Caco-2 (cell line): ENCODE measurements at regions not wholly inside any gene's neighbourhood (a gene's known extent, or its start where the extent isn't known, plus 50 kb on each side); places are given as distances from the start of the nearest gene placed in this dataset.

ENCODE experiments used
- BruUV-seq: library from RNA; stranded (reverse); fragments of 400-500 nt; replicated peaks from 2 replicates; lab custom pipeline; 2021; lab: Mats Ljungman, UMichigan
- CTCF ChIA-PET: fragments of 300-600 bp; sonication (Branson Sonifier 250); formaldehyde crosslinking; loops from one replicate; lab custom pipeline; 2022; ENCODE audit warnings: antibody characterized with exemption; lab: Charles Lee
- POLR2A ChIA-PET: fragments of 300-600 bp; sonication (Branson Sonifier 250); formaldehyde crosslinking; loops from one replicate; lab custom pipeline; 2022; ENCODE audit warnings: antibody characterized with exemption; lab: Charles Lee
- DNase-seq, 2 experiments: peaks; one replicate each; pipeline versions ENCODE4 v3.0.0 to v3.0.0-alpha.2; 2020 to 2022
- H3K27me3 ChIP-seq: replicated peaks from 2 replicates; pipeline ENCODE4 v1.6.0; 2011; ENCODE audit warnings: low read length; ENCODE audit not compliant: control insufficient read depth, insufficient read depth
- H3K36me3 ChIP-seq: 2 replicates; pipeline ENCODE4 v1.5.1; 2011; ENCODE audit warnings: low read length; ENCODE audit not compliant: control insufficient read depth, insufficient read depth
- H3K4me1 ChIP-seq: fragments of 250-450 bp; sonication (Bioruptor Pico); 2 replicates; pipeline ENCODE4 v1.5.1; 2020; ENCODE audit warnings: mild to moderate bottlenecking
- H3K4me3 ChIP-seq: 2 replicates; pipeline ENCODE4 v1.5.1; 2011; ENCODE audit warnings: low read depth, mild to moderate bottlenecking, control low read depth, low read length
- H3K9me3 ChIP-seq: fragments of 250-450 bp; sonication (Bioruptor Pico); 2 replicates; pipeline ENCODE4 v1.5.1; 2020; ENCODE audit warnings: mild to moderate bottlenecking, moderate library complexity
- H3K27ac Mint-ChIP-seq: one replicate; pipeline ENCODE4 v1.8.0; 2022; ENCODE audit warnings: mixed read lengths; ENCODE audit not compliant: unreplicated experiment
- H3K27me3 Mint-ChIP-seq: one replicate; pipeline ENCODE4 v1.8.0; 2022; ENCODE audit warnings: mixed read lengths; ENCODE audit not compliant: insufficient read depth, unreplicated experiment
- H3K36me3 Mint-ChIP-seq: one replicate; pipeline ENCODE4 v1.8.0; 2022; ENCODE audit warnings: mild to moderate bottlenecking, mixed read lengths; ENCODE audit not compliant: insufficient read depth, unreplicated experiment
- H3K4me1 Mint-ChIP-seq: one replicate; pipeline ENCODE4 v1.8.0; 2022; ENCODE audit warnings: low read depth, mixed read lengths; ENCODE audit not compliant: unreplicated experiment
- H3K4me3 Mint-ChIP-seq: one replicate; pipeline ENCODE4 v1.8.0; 2022; ENCODE audit warnings: mild to moderate bottlenecking, moderate library complexity, mixed read lengths; ENCODE audit not compliant: unreplicated experiment
- H3K9me3 Mint-ChIP-seq: one replicate; pipeline ENCODE4 v1.8.0; 2022; ENCODE audit warnings: mixed read lengths; ENCODE audit not compliant: unreplicated experiment
- intact Hi-C: fragments of 100-400 bp; cut with micrococcal nuclease; formaldehyde crosslinking; loops from one replicate; pipeline ENCODE4 v1.10.0; 2022; ENCODE audit not compliant: unreplicated experiment
- TF ChIP-seq, protein P1 (sequence below), 2 experiments: fragments of 200-600 bp in 1 of 2; IDR thresholded peaks; 1 replicate in 1 of 2; 2 replicates in 1 of 2; pipeline versions ENCODE4 v1.5.1 to v1.8.0; 2011 to 2022; ENCODE audit warnings: antibody characterized with exemption in 1 of 2, control low read depth in 1 of 2, inconsistent platforms in 1 of 2, low read depth in 1 of 2, low read length in 1 of 2, mild to moderate bottlenecking in 1 of 2, moderate library complexity in 1 of 2; ENCODE audit not compliant: insufficient read depth in 1 of 2, severe bottlenecking in 1 of 2, unreplicated experiment in 1 of 2

DNA sequence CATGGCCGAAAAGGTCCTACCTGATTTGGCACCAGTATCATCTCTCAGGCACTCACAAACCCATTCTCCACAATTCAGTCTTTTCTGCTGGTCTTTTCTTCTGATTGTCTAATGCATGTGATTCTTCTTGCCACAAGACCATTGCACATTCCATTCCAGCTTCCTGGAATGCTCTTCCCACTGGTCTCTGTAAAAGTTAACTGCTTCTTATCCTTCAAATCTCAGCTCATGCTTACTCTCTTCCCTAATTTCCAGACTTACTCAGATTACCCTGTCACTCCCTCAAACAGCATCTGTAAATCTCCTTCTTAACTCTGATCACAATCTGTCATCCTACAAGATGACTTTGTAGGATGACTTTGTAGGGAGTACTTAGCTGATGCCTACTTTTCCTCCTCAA, 320.2 kb downstream of the MAP2K6 start:
- no peak for DNase-seq
- no peaks in the 10 kb centered on the region for H3K27me3 ChIP-seq
- POLR2A ChIA-PET, result no interaction called here
- H3K27me3 Mint-ChIP-seq, result no peaks in the 10 kb centered on the region
- no peaks in the 10 kb centered on the region for H3K36me3 ChIP-seq
- BruUV-seq, result no TSS peak
- intact Hi-C loops, result no loop called here
- no peaks in the 10 kb centered on the region for H3K4me1 ChIP-seq
- CTCF ChIA-PET, result no interaction called here
- no peak overlapping the region for H3K27ac Mint-ChIP-seq
- H3K4me3 Mint-ChIP-seq, result no peak overlapping the region
- TF ChIP-seq, protein P1, sequence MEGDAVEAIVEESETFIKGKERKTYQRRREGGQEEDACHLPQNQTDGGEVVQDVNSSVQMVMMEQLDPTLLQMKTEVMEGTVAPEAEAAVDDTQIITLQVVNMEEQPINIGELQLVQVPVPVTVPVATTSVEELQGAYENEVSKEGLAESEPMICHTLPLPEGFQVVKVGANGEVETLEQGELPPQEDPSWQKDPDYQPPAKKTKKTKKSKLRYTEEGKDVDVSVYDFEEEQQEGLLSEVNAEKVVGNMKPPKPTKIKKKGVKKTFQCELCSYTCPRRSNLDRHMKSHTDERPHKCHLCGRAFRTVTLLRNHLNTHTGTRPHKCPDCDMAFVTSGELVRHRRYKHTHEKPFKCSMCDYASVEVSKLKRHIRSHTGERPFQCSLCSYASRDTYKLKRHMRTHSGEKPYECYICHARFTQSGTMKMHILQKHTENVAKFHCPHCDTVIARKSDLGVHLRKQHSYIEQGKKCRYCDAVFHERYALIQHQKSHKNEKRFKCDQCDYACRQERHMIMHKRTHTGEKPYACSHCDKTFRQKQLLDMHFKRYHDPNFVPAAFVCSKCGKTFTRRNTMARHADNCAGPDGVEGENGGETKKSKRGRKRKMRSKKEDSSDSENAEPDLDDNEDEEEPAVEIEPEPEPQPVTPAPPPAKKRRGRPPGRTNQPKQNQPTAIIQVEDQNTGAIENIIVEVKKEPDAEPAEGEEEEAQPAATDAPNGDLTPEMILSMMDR (IDR thresholded peaks at IDR 0.05; ENCODE audit: insufficient read depth in 1 of 2, low read depth in 1 of 2, low read length in 1 of 2, severe bottlenecking in 1 of 2, unreplicated experiment in 1 of 2), result no peak
- H3K9me3 Mint-ChIP-seq, result peaks cover 11% of the 10 kb centered on the region
- no peak overlapping the region for H3K4me3 ChIP-seq
- H3K36me3 Mint-ChIP-seq, result no peaks in the 10 kb centered on the region
- H3K9me3 ChIP-seq, result no peaks in the 10 kb centered on the region
- H3K4me1 Mint-ChIP-seq, result no peaks in the 10 kb centered on the region

DNA sequence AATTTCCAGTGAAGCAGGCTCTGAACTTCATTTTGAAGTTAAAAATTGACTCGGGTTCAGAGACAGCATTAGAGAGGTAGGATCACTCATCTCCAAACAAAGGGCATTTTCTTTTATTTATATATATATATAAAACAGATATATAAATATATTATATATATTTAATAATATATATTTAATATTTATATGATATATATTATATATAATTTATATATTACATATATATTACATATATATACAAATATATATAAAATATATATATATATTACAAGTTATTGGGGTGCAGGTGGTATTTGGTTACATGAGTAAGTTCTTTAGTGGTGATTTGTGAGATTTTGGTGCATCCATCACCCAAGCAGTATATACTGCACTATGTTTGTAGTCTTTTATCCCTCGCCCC, 320.8 kb downstream of the MAP2K6 start:
- no peak for DNase-seq
- H3K27me3 ChIP-seq, result no peaks in the 10 kb centered on the region
- Mint-ChIP-seq H3K4me1 (no peaks in the 10 kb centered on the region), H3K36me3 (no peaks in the 10 kb centered on the region), H3K4me3 (no peak overlapping the region), H3K9me3 (peaks cover 11% of the 10 kb centered on the region), H3K27me3 (no peaks in the 10 kb centered on the region), H3K27ac (no peak overlapping the region)
- no peaks in the 10 kb centered on the region for H3K36me3 ChIP-seq
- BruUV-seq, result no TSS peak
- TF ChIP-seq, protein P1 (IDR thresholded peaks at IDR 0.05; ENCODE audit: insufficient read depth in 1 of 2, low read depth in 1 of 2, low read length in 1 of 2, severe bottlenecking in 1 of 2, unreplicated experiment in 1 of 2), result no peak
- ChIA-PET CTCF (no interaction called here), POLR2A (no interaction called here)
- no peak overlapping the region for H3K4me3 ChIP-seq
- H3K9me3 ChIP-seq, result no peaks in the 10 kb centered on the region
- intact Hi-C loops, result no loop called here
- no peaks in the 10 kb centered on the region for H3K4me1 ChIP-seq

GRCh38 chr17:69743091-69743490, 328.6 kb downstream of the MAP2K6 start:
- CTCF ChIA-PET, result no interaction called here

More at GRCh38 chr17:69743091-69743490, 328.6 kb downstream of the MAP2K6 start:
- Mint-ChIP-seq H3K4me3 (no peak overlapping the region), H3K27me3 (no peaks in the 10 kb centered on the region), H3K9me3 (peaks cover 8% of the 10 kb centered on the region), H3K36me3 (no peaks in the 10 kb centered on the region), H3K27ac (no peak overlapping the region), H3K4me1 (no peaks in the 10 kb centered on the region)
- TF ChIP-seq, protein P1 (IDR thresholded peaks at IDR 0.05; ENCODE audit: insufficient read depth in 1 of 2, low read depth in 1 of 2, low read length in 1 of 2, severe bottlenecking in 1 of 2, unreplicated experiment in 1 of 2), result no peak
- intact Hi-C loops, result no loop called here
- no peaks in the 10 kb centered on the region for H3K27me3 ChIP-seq
- BruUV-seq, result no TSS peak
- POLR2A ChIA-PET, result no interaction called here
- H3K4me1 ChIP-seq, result no peaks in the 10 kb centered on the region
- DNase-seq, result no peak
- peaks cover 2% of the 10 kb centered on the region; the same call in 1 of the 2 replicates for H3K9me3 ChIP-seq
- H3K4me3 ChIP-seq, result no peak overlapping the region
- no peaks in the 10 kb centered on the region for H3K36me3 ChIP-seq
